K562 (cell line): ENCODE measurements at regions not wholly inside any gene's neighbourhood (a gene's known extent, or its start where the extent isn't known, plus 50 kb on each side); places are given as distances from the start of the nearest gene placed in this dataset.

Experiments
- ATAC-seq: fragments of 200-7000 bp; cut with Tn5 transposase; 3 replicates; pipeline ENCODE4 v1.9.1; 2020; ENCODE audit warnings: moderate library complexity
- BruUV-seq: library from RNA; stranded (reverse); fragments of 400-500 nt; replicated peaks from 2 replicates; lab custom pipeline; 2021; lab: Mats Ljungman, UMichigan
- CTCF ChIA-PET: fragments of 300-600 bp; formaldehyde crosslinking; extraction: SDS; loops from one replicate; lab custom pipeline; 2021; ENCODE audit warnings: low intra/inter-chr PET ratio; lab: Yijun Ruan, JAX
- POLR2A ChIA-PET: fragments of 300-600, 350-650 bp; sonication (Branson Sonifier 250); formaldehyde crosslinking; extraction: SDS; loops from one replicate; lab custom pipeline; 2021; ENCODE audit warnings: antibody characterized with exemption, inconsistent platforms; lab: Yijun Ruan, JAX
- DNase-seq, 4 experiments: peaks; one replicate each; pipeline versions ENCODE4 v3.0.0 to v3.0.0-alpha.2; 2011 to 2018; ENCODE audit warnings: low spot score in 3 of 4, mixed read lengths in 3 of 4; ENCODE audit errors: extremely low read depth in 1 of 4
- FAIRE-seq: peaks from 2 replicates; lab custom pipeline; 2011; peaks lifted over from hg19 to GRCh38; lab: Jason Lieb, UNC
- H2AFZ ChIP-seq: 2 replicates; pipeline ENCODE4 v1.6.0; 2011; ENCODE audit warnings: low read depth, low read length, control low read depth, inconsistent platforms
- H3K27ac ChIP-seq: fragments of 200-600 bp; 3 replicates; pipeline ENCODE4 v1.8.0; 2011; ENCODE audit warnings: low read depth, mild to moderate bottlenecking, control low read depth, inconsistent platforms, low read length, moderate library complexity, mixed read lengths; ENCODE audit errors: extremely low read depth
- H3K27me3 ChIP-seq, 2 experiments: fragments of 300-600 bp in 1 of 2; 2 replicates in 1 of 2; 3 replicates in 1 of 2; pipeline versions ENCODE4 v1.6.0 to v1.8.0; 2011; ENCODE audit warnings: inconsistent platforms in 2 of 2, low read length in 2 of 2, mild to moderate bottlenecking in 1 of 2, mixed read lengths in 1 of 2, moderate library complexity in 1 of 2; ENCODE audit not compliant: control insufficient read depth in 2 of 2, insufficient read depth in 2 of 2
- H3K36me3 ChIP-seq: fragments of 300-600 bp; 3 replicates; pipeline ENCODE4 v1.8.0; 2011; ENCODE audit warnings: mild to moderate bottlenecking, low read length, inconsistent platforms; ENCODE audit not compliant: control insufficient read depth, insufficient read depth
- H3K4me1 ChIP-seq, 2 experiments: fragments of 200-600 bp in 1 of 2; replicated peaks in 1 of 2; 2 replicates in 1 of 2; 3 replicates in 1 of 2; pipeline versions ENCODE4 v1.5.1 to v1.8.0; 2011; ENCODE audit warnings: inconsistent platforms in 2 of 2, low read length in 2 of 2, mild to moderate bottlenecking in 1 of 2, mixed read lengths in 1 of 2, moderate library complexity in 1 of 2; ENCODE audit not compliant: control insufficient read depth in 2 of 2, insufficient read depth in 2 of 2
- H3K4me2 ChIP-seq: 2 replicates; pipeline ENCODE4 v1.6.1; 2011; ENCODE audit warnings: low read length, control low read depth, inconsistent platforms, mixed read lengths; ENCODE audit not compliant: insufficient read depth
- H3K4me3 ChIP-seq: fragments of 200-600 bp; sonication (generic), shearing (Covaris generic); 2 replicates; pipeline ENCODE4 v1.5.1; 2016; ENCODE audit warnings: control low read depth, inconsistent platforms
- H3K79me2 ChIP-seq: fragments of 200-600 bp; 3 replicates; pipeline ENCODE4 v1.8.0; 2011; ENCODE audit warnings: low read length, inconsistent platforms; ENCODE audit not compliant: control insufficient read depth, insufficient read depth
- H3K9ac ChIP-seq, 2 experiments: 2 replicates each; pipeline versions ENCODE4 v1.6.0 to v1.6.1; 2011; ENCODE audit warnings: low read depth in 2 of 2, low read length in 2 of 2, control low read depth in 1 of 2, inconsistent platforms in 1 of 2, mild to moderate bottlenecking in 1 of 2, mixed read lengths in 1 of 2; ENCODE audit not compliant: insufficient read depth in 1 of 2
- H3K9me1 ChIP-seq: one replicate; pipeline ENCODE4 v1.6.0; 2011; ENCODE audit warnings: inconsistent platforms, mild to moderate bottlenecking, low read length, moderate library complexity; ENCODE audit not compliant: control insufficient read depth, insufficient read depth
- H3K9me3 ChIP-seq: replicated peaks from 2 replicates; pipeline ENCODE4 v1.5.1; 2011; ENCODE audit warnings: low read depth, low read length, inconsistent platforms; ENCODE audit not compliant: control insufficient read depth, insufficient read depth
- H4K20me1 ChIP-seq: replicated peaks from 2 replicates; pipeline ENCODE4 v1.6.1; 2011; ENCODE audit warnings: low read length, inconsistent platforms, mixed read lengths; ENCODE audit not compliant: control insufficient read depth, insufficient read depth
- CBFA2T3 ChIP-seq: fragments of 450-650 bp; IDR thresholded peaks from 2 replicates; pipeline ENCODE4 v1.6.1; 2017
- KDM1A ChIP-seq, 2 experiments: fragments of 450-650 bp; IDR thresholded peaks; 2 replicates each; pipeline ENCODE4 v1.6.1; 2016; ENCODE audit warnings: mild to moderate bottlenecking in 2 of 2
- MEIS2 ChIP-seq: fragments of 450-650 bp; IDR thresholded peaks from 2 replicates; pipeline ENCODE4 v1.6.1; 2014; ENCODE audit warnings: mild to moderate bottlenecking; ENCODE audit not compliant: partially characterized antibody
- SMAD3 ChIP-seq: fragments of 450-650 bp; formaldehyde crosslinking; conservative IDR thresholded peaks from 2 replicates; pipeline ENCODE4 v1.4.0; 2020; ENCODE audit warnings: mild to moderate bottlenecking
- SRF ChIP-seq, 2 experiments: fragments of 250-450, 450-650 bp in 1 of 2; sonication (Bioruptor Pico) in 1 of 2; sonication (generic) in 1 of 2; formaldehyde crosslinking; IDR thresholded peaks; 2 replicates each; pipeline versions ENCODE4 v1.5.0 to v1.5.1; 2020 to 2022; ENCODE audit warnings: mild to moderate bottlenecking in 1 of 2, missing genetic modification reagents in 1 of 2
- STAG1 ChIP-seq: sonication (generic); formaldehyde crosslinking; IDR thresholded peaks from 2 replicates; pipeline ENCODE4 v1.5.0; 2020; ENCODE audit warnings: missing genetic modification reagents, borderline replicate concordance
- ZNF134 ChIP-seq: fragments of 250-450 bp; sonication (Bioruptor Pico); conservative IDR thresholded peaks from 2 replicates; pipeline ENCODE4 v1.4.0; 2020
- ZNF76 ChIP-seq: fragments of 250-450 bp; sonication (Bioruptor Pico); IDR thresholded peaks from 2 replicates; pipeline ENCODE4 v1.4.0; 2020; ENCODE audit warnings: mild to moderate bottlenecking, moderate library complexity, borderline replicate concordance
- WGBS: fragments of 100-300 bp; shearing (Covaris generic); methylation state at CpG from one replicate; pipeline ENCODE4 v1.1.6; 2016; ENCODE audit warnings: low coverage, mixed read lengths; ENCODE audit not compliant: insufficient coverage; ENCODE audit errors: missing lambda C conversion rate; 5-methylcytosine and 5-hydroxymethylcytosine counted together
- in situ Hi-C: fragments of 300-500 bp; cut with MboI; formaldehyde crosslinking; loops from 4 replicates; pipeline ENCODE4 v1.15.0; 2018; ENCODE audit warnings: inconsistent platforms, mixed read lengths
- intact Hi-C: fragments of 100-400 bp; cut with micrococcal nuclease; formaldehyde crosslinking; loops from 2 replicates; pipeline ENCODE4 v1.14.2; 2022
- TF ChIP-seq, protein P1 (sequence below): fragments of 450-650 bp; IDR thresholded peaks from 2 replicates; pipeline ENCODE4 v1.6.1; 2016; ENCODE audit warnings: low read depth

DNA sequence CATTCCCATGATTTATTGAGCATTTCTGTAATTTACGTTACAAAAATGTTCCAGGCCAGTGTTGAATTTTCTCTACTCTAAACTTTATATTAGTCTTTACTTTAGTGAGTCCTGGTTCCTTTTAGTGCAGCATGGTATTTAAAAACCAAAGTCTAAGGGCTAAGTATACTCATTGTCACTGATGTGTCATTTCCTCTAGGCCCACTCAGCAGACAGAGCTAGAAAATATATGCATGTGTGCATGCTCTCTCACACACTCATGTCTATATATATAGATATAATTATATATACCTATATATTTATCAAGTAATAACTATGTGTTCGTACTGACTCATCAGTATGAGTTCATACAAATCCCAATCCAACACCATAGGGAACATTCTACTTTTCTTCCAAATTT lies 132.5 kb upstream of the SLC8A1 start:
- Histone ChIP-seq H3K9me1 (no peaks in the 10 kb centered on the region), H3K4me2 (no peak overlapping the region), H2AFZ (no peak overlapping the region), H3K27ac (no peak overlapping the region), H3K4me1 (no peaks in the 10 kb centered on the region), H3K9me3 (no peaks in the 10 kb centered on the region), H3K27me3 (no peaks in the 10 kb centered on the region), H3K9ac (no peak overlapping the region), H3K79me2 (no peaks in the 10 kb centered on the region), H3K36me3 (no peaks in the 10 kb centered on the region), H4K20me1 (no peaks in the 10 kb centered on the region), H3K4me3 (no peak overlapping the region)
- ATAC-seq: no peak
- no TSS peak for BruUV-seq
- TF ChIP-seq MEIS2: no peak
- no peak for TF ChIP-seq CBFA2T3
- no peak for TF ChIP-seq KDM1A (IDR thresholded peaks at IDR 0.05)
- no peak for TF ChIP-seq ZNF76 (CRISPR knock-in tag)
- TF ChIP-seq, protein P1, sequence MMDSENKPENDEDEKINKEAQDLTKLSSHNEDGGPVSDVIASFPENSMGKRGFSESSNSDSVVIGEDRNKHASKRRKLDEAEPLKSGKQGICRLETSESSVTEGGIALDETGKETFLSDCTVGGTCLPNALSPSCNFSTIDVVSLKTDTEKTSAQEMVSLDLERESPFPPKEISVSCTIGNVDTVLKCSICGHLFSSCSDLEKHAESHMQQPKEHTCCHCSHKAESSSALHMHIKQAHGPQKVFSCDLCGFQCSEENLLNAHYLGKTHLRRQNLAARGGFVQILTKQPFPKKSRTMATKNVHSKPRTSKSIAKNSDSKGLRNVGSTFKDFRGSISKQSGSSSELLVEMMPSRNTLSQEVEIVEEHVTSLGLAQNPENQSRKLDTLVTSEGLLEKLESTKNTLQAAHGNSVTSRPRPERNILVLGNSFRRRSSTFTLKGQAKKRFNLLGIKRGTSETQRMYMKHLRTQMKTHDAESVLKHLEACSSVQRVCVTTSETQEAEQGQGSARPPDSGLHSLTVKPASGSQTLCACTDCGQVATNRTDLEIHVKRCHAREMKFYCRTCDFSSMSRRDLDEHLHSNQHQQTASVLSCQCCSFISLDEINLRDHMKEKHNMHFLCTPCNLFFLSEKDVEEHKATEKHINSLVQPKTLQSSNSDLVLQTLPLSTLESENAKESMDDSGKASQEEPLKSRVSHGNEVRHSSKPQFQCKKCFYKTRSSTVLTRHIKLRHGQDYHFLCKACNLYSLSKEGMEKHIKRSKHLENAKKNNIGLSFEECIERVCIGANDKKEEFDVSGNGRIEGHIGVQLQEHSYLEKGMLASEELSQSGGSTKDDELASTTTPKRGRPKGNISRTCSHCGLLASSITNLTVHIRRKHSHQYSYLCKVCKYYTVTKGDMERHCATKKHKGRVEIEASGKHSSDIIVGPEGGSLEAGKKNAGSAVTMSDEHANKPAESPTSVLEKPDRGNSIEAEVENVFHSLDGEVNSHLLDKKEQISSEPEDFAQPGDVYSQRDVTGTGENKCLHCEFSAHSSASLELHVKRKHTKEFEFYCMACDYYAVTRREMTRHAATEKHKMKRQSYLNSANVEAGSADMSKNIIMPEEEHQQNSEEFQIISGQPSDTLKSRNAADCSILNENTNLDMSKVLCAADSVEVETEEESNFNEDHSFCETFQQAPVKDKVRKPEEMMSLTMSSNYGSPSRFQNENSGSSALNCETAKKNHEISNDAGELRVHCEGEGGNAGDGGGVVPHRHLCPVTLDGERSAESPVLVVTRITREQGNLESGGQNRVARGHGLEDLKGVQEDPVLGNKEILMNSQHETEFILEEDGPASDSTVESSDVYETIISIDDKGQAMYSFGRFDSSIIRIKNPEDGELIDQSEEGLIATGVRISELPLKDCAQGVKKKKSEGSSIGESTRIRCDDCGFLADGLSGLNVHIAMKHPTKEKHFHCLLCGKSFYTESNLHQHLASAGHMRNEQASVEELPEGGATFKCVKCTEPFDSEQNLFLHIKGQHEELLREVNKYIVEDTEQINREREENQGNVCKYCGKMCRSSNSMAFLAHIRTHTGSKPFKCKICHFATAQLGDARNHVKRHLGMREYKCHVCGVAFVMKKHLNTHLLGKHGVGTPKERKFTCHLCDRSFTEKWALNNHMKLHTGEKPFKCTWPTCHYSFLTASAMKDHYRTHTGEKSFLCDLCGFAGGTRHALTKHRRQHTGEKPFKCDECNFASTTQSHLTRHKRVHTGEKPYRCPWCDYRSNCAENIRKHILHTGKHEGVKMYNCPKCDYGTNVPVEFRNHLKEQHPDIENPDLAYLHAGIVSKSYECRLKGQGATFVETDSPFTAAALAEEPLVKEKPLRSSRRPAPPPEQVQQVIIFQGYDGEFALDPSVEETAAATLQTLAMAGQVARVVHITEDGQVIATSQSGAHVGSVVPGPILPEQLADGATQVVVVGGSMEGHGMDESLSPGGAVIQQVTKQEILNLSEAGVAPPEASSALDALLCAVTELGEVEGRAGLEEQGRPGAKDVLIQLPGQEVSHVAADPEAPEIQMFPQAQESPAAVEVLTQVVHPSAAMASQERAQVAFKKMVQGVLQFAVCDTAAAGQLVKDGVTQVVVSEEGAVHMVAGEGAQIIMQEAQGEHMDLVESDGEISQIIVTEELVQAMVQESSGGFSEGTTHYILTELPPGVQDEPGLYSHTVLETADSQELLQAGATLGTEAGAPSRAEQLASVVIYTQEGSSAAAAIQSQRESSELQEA: no peak
- TF ChIP-seq ZNF134: no peak
- no peak for TF ChIP-seq STAG1 (CRISPR knock-in tag)
- no peak for TF ChIP-seq SRF (CRISPR knock-in tag; IDR thresholded peaks at IDR 0.05)
- no peak for TF ChIP-seq SMAD3
- no peak for FAIRE-seq
- DNase-seq: no peak
- POLR2A ChIA-PET: no interaction called here
- CTCF ChIA-PET: no interaction called here
- intact Hi-C loops (no loop called here), in situ Hi-C loops (no loop called here)
- 2% methylated on average over 2 of the region's 2 CpGs for WGBS
